ENCODE measurements at regions not wholly inside any gene's neighbourhood (a gene's known extent, or its start where the extent isn't known, plus 50 kb on each side); places are given as distances from the start of the nearest gene placed in this dataset.

- no peak overlapping the region for H2AFZ ChIP-seq (ENCODE audit: insufficient read depth, low read depth, low read length, poor library complexity, severe bottlenecking)
- Mint-ChIP-seq H3K27ac (no peak overlapping the region), H3K9me3 (ENCODE audit: insufficient read depth) (no peaks in the 10 kb centered on the region), H3K4me1 (peaks cover 9% of the 10 kb centered on the region), H3K4me3 (no peak overlapping the region), H3K27me3 (peaks cover 2% of the 10 kb centered on the region)
- H4K20me1 ChIP-seq (ENCODE audit: control insufficient read depth, insufficient read depth, low read length, poor library complexity, severe bottlenecking), result no peaks in the 10 kb centered on the region
- ChIA-PET CTCF (interaction anchor here (0.6 kb wide), 1 partner anchor 67 kb away, joined by 3 read pairs; no protein-coding TSS in a partner anchor), POLR2A (no interaction called here)
- no peaks in the 10 kb centered on the region for H3K36me3 ChIP-seq (replicated peaks in 1 of 2; ENCODE audit: control extremely low read depth in 1 of 2, control insufficient read depth in 1 of 2, extremely low read depth in 1 of 2, insufficient read depth in 2 of 2, low read length in 1 of 2)
- H3K27ac ChIP-seq (ENCODE audit: low read length in 2 of 2), result no peak overlapping the region
- no peaks in the 10 kb centered on the region for H3K27me3 ChIP-seq (replicated peaks in 1 of 4; ENCODE audit: control extremely low read depth in 1 of 4, control insufficient read depth in 3 of 4, insufficient read depth in 4 of 4, low read length in 3 of 4)
- intact Hi-C loops (cut with micrococcal nuclease), result no loop called here
- WGBS (ENCODE audit: insufficient coverage), result no CpG with 5 or more reads among the region's 3 CpGs
- ATAC-seq (ENCODE audit: low read depth) (no peak), DNase-seq (no peak)
- TF ChIP-seq EZH2 (IDR thresholded peaks at IDR 0.05; ENCODE audit: borderline replicate concordance, insufficient read depth, low read depth, low read length, poor library complexity, severe bottlenecking) (no peak), CTCF (IDR thresholded peaks at IDR 0.05) (no peak)
- no peak overlapping the region for H3K9ac ChIP-seq (ENCODE audit: low read length)
- H3K4me1 ChIP-seq (ENCODE audit: control insufficient read depth in 2 of 2, insufficient read depth in 2 of 2, low read length in 2 of 2), result no peaks in the 10 kb centered on the region
- no peaks in the 10 kb centered on the region for H3K9me3 ChIP-seq (ENCODE audit: control extremely low read depth in 1 of 3, control insufficient read depth in 2 of 3, insufficient read depth in 1 of 3, low read length in 2 of 3)
- no peak overlapping the region for H3K4me2 ChIP-seq (replicated peaks; ENCODE audit: low read depth, low read length, poor library complexity, severe bottlenecking)
- H3K79me2 ChIP-seq (ENCODE audit: control insufficient read depth, insufficient read depth, low read length), result no peaks in the 10 kb centered on the region
- no peak overlapping the region for H3K4me3 ChIP-seq (ENCODE audit: control extremely low read depth in 1 of 5, extremely low read depth in 1 of 5, insufficient read depth in 1 of 5, low read depth in 2 of 5, low read length in 4 of 5)
These were observed 79.4 kb upstream of the OSTN start for GRCh38 chr3:191119415-191120295.

GRCh38 chr3:191111722-191112121 is 87.3 kb upstream of the OSTN start:
- no peak overlapping the region for H3K9ac ChIP-seq (ENCODE audit: low read length)
- Mint-ChIP-seq H3K9me3 (ENCODE audit: insufficient read depth) (no peaks in the 10 kb centered on the region), H3K4me3 (no peak overlapping the region), H3K27ac (no peak overlapping the region), H3K4me1 (no peaks in the 10 kb centered on the region), H3K27me3 (peaks cover 13% of the 10 kb centered on the region)
- no peak overlapping the region for H3K27ac ChIP-seq (ENCODE audit: low read length in 2 of 2)
- peaks cover 0 to 6% (median 1%) of the 10 kb centered on the region in 4 experiments for H3K27me3 ChIP-seq (replicated peaks in 1 of 4; ENCODE audit: control extremely low read depth in 1 of 4, control insufficient read depth in 3 of 4, insufficient read depth in 4 of 4, low read length in 3 of 4)
- ATAC-seq (ENCODE audit: low read depth) (no peak), DNase-seq (no peak)
- no peaks in the 10 kb centered on the region for H4K20me1 ChIP-seq (ENCODE audit: control insufficient read depth, insufficient read depth, low read length, poor library complexity, severe bottlenecking)
- POLR2A ChIA-PET, result no interaction called here
- no peaks in the 10 kb centered on the region for H3K36me3 ChIP-seq (replicated peaks in 1 of 2; ENCODE audit: control extremely low read depth in 1 of 2, control insufficient read depth in 1 of 2, extremely low read depth in 1 of 2, insufficient read depth in 2 of 2, low read length in 1 of 2)
- H3K4me3 ChIP-seq (ENCODE audit: control extremely low read depth in 1 of 5, extremely low read depth in 1 of 5, insufficient read depth in 1 of 5, low read depth in 2 of 5, low read length in 4 of 5), result no peak overlapping the region
- H2AFZ ChIP-seq (ENCODE audit: insufficient read depth, low read depth, low read length, poor library complexity, severe bottlenecking), result no peak overlapping the region
- TF ChIP-seq CTCF (IDR thresholded peaks at IDR 0.05) (no peak), EZH2 (IDR thresholded peaks at IDR 0.05; ENCODE audit: borderline replicate concordance, insufficient read depth, low read depth, low read length, poor library complexity, severe bottlenecking) (no peak)
- intact Hi-C loops (cut with micrococcal nuclease), result no loop called here
- no peaks in the 10 kb centered on the region for H3K79me2 ChIP-seq (ENCODE audit: control insufficient read depth, insufficient read depth, low read length)
- peaks cover 0 to 3% (median 0%) of the 10 kb centered on the region in 3 donors for H3K9me3 ChIP-seq (ENCODE audit: control extremely low read depth in 1 of 3, control insufficient read depth in 2 of 3, insufficient read depth in 1 of 3, low read length in 2 of 3)
- CTCF ChIA-PET, result interaction anchor here (0.6 kb wide), 1 partner anchor 268 kb away, joined by 3 read pairs; no protein-coding TSS in a partner anchor
- 84% methylated on average over 3 of the region's 3 CpGs for WGBS (ENCODE audit: insufficient coverage)
- no peaks in the 10 kb centered on the region for H3K4me1 ChIP-seq (ENCODE audit: control insufficient read depth in 2 of 2, insufficient read depth in 2 of 2, low read length in 2 of 2)
- no peak overlapping the region for H3K4me2 ChIP-seq (replicated peaks; ENCODE audit: low read depth, low read length, poor library complexity, severe bottlenecking)

Data from B cell (primary cell).